GM21737 (cell line): ENCODE measurements at regions not wholly inside any gene's neighbourhood (a gene's known extent, or its start where the extent isn't known, plus 50 kb on each side); places are given as distances from the start of the nearest gene placed in this dataset.
"Not testable (repeated sequence)": the region's sequence is repeated elsewhere in the genome, so short reads cannot be mapped to it uniquely, and the experiment has no call there.

ENCODE experiments used
- ATAC-seq: cut with Tn5 transposase; IDR thresholded peaks from one replicate; pipeline ENCODE4 v1.9.1; 2021; ENCODE audit warnings: mild to moderate bottlenecking, moderate library complexity; ENCODE audit not compliant: unreplicated experiment

DNA sequence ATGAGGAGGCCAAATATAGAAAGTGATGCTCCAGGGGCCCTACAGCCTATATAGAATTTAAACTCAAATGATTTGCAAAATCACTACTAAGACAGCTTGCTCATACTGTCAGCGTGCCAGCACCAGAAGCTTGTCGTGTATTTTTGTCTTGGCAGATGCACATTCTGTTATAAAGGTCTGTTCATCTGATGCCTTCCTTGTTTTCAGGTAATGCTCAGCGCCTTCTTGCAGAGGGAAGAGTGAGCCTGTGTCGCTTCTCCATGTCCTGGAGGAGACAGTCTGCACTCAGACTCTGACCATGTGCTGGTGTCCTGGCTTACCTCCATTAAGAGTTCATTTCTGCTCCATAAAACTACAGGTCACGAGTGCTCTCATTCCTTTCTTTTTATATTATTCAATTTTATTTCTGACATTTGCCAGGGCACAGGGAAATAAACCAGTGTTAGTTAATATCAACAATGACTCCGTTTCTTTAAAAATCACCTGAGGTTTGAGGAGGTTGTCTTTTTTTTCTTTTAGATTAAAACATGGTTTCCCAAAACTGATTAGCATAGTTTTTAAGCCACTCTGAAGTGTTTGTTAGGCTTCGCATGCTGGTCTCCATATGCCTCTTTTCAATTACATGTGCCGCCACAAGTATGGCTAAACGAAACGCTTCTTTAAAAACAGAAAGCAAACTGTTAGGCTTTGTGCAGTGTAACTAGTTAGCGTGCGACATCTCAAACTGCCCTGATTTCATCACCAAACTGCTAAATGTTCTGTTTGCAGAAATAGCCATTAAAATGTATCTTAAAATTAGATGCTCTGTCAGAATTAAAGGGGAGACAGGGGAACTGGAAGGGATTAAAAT, 215.2 kb upstream of the GK2 start:
- no peak for ATAC-seq

DNA sequence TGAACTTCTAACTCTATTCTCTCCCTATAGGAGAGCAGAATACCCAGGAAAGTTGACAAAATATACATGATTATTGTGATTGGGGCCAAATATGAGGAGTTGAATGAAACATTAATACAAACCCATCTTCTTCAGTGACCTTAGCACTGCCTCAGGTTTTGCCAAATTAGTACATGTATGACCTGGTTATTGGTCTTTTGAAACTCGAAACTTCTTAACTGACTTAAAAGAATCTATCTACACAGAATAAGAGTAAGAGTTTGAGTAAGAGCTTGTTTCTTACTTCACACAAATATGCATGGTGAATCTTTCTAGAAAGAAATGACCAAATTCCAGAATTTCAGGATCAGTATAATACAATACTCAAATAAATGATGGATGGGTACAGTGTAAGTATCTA, 213.0 kb upstream of the GK2 start:
- ATAC-seq: no peak

- ATAC-seq: no peak
Observed at GRCh38 chr4:79620617-79621016, 212.6 kb upstream of the GK2 start.

DNA sequence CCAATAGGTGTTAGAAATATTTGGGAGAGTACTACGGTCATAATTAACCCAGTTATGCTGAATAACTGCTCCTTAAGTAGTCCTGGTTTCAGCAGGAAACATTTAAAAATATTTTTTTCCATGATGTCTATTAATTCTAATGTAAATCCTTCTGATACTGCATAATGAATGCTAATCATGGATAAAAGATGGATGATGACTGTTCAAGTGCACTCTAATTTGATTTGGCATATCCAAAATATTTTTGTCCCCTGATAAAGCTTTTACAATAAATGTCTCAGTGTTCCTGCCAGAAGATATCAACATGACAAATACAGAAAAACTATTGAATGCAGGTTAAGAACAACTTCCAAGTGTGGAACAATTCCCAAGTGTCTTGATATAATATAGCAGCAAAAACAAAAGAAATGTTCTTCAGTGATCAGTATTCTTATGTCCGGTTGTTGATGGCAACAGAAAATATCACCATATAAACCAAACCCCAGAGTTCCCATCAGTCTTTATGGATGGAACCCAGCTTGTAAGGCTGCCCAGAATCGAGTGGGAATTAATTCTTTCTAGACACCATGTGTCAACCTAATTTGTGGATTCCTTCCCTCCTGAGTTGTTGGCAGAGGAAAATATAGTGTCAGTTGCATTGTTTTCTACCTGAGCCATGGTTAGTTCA, 205.4 kb upstream of the GK2 start:
- ATAC-seq: no peak

- no peak for ATAC-seq
Observed at GRCh38 chr4:79611026-79611425, 203.0 kb upstream of the GK2 start.

- no peak for ATAC-seq
Observed at GRCh38 chr4:79609817-79610216, 201.8 kb upstream of the GK2 start.

DNA sequence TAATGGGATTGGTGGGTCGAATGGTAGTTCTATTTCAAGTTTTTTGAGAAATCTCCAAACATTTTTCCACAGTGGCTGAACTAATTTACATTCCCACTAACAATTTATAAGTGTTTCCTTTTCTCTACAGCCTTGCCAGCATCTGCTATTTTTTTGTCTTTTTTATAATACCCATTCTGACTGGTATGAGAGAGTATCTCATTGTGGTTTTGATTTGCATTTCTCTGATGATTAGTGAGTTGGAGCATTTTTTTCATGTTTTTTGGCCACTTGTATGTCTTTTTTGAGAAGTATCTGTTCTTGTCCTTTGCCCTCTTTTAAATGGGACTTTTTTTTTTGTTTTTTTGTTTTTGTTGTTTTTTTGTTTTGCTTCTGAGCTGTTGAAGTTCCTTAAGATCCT, 200.0 kb upstream of the GK2 start:
- no peak for ATAC-seq

DNA sequence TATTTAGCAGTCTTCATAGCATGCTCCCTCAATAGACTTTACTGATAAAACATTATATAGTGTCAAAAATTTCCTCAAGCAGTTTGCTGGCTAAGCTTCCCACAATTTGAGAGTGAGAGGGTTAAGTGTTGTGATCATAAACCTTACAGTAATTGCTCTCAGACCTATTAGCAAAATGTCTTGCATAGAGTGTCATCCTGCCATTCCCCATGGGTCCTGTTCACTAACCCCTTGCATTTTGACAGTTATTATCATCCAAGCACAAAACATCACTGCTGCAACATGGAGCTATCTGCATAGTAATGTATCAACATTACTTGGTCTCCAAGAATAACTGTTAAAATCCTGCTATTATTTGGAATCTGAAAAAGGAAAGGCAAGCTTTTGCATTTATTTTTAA, 196.1 kb upstream of the GK2 start:
- ATAC-seq: no peak

DNA sequence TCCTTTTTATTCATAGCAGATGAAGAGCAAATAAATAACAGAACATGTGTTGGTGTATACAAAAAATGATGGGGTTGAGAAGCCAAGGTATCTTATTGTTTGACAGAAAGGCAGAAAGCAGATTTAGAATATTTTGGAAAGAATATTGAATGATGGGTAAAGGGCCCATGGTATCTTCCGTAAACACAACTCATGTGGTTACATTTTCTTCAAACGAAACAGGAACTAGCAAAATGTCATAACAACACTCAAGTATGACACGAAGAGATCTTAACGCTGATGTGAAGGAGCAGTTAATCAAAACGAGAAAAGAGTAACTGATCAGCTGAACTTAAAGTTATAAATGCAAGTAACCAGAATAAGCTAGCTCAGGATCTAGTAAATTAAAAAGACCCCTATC, 195.7 kb upstream of the GK2 start:
- peak; percentile 55 for ATAC-seq

- ATAC-seq: no peak
Observed at GRCh38 chr4:79599691-79600090, 191.7 kb upstream of the GK2 start.

DNA sequence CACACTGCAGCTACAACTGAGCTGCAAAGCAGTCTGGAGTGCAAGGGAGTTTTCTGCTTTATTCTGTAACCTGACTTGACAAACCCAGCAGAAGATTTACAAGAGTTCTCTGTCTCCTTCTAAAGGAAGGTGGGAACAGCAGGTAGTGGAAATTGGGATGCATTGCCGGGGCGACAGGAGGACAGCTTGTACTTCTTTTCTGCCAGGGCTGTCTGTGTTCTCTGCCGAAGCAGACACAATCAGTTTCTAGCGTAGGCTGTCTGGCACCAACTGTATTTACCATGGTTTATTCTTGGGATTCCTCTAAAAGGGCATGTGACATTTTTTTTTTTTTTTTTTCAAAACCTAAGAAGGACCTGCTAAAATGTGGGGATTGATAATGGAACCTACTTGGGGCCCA, 190.8 kb upstream of the GK2 start:
- ATAC-seq: no peak

GRCh38 chr4:79598214-79598613, 190.2 kb upstream of the GK2 start:
- no peak for ATAC-seq

- ATAC-seq: no peak
Observed at GRCh38 chr4:79597266-79597665, 189.2 kb upstream of the GK2 start.

- not testable (repeated sequence) for ATAC-seq
Observed at GRCh38 chr4:79592218-79592617, 184.2 kb upstream of the GK2 start.

DNA sequence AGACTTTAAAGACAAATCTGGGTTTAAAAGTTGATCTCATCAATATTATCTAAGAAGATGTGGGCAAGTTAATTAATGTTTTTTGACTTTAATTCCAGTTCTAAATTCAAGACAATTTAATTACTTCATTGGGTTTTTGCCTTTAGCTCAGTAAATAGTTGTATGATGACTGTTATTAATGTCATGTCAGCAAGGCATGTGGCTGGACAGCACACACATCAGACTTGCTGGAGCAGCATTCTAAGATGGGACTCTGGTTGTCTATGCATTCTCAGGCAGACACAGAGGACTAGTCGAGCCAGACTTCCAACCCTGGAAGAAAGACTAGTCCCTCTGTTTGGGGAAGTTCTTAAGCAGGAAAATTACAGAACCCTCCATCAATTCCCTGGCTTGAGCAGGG, 180.7 kb upstream of the GK2 start:
- ATAC-seq: no peak

- not testable (repeated sequence) for ATAC-seq
Observed at GRCh38 chr4:79587207-79587606, 179.2 kb upstream of the GK2 start.

- ATAC-seq: no peak
Observed at GRCh38 chr4:79585834-79586233, 177.8 kb upstream of the GK2 start.

- no peak for ATAC-seq
Observed at GRCh38 chr4:79585330-79585729, 177.3 kb upstream of the GK2 start.

GRCh38 chr4:79584902-79585301, 176.9 kb upstream of the GK2 start:
- ATAC-seq: no peak

GRCh38 chr4:79584352-79584751, 176.3 kb upstream of the GK2 start:
- no peak for ATAC-seq

DNA sequence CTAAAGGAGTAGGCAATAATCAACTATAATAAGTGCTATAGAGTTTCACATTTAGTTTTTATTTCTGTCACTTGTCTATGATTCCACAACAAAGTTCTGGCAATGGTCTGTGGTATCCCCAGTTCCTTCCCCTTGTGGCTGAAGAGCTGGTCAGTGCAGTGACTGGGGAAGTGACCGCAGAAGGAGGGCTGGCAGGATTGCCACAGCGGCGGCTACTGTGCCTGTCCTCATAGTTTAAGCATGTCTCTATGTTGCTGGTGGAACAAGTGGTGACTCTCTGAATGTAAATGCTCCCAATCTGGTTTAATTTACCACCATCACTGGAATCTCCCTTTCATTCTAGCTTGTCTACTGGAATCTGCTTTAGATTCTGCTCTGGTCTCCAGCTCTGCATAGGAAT, 170.6 kb upstream of the GK2 start:
- ATAC-seq: no peak

GRCh38 chr4:79576429-79576753, 168.4 kb upstream of the GK2 start:
- ATAC-seq: no peak
